ENCODE measurements at regions not wholly inside any gene's neighbourhood (a gene's known extent, or its start where the extent isn't known, plus 50 kb on each side); places are given as distances from the start of the nearest gene placed in this dataset.
"Not testable (repeated sequence)": the region's sequence is repeated elsewhere in the genome, so short reads cannot be mapped to it uniquely, and the experiment has no call there.

- intact Hi-C loops (cut with DNase I) = no loop called here
- DNase-seq (ENCODE audit: low spot score) (no peak), ATAC-seq (no peak)
Observed at GRCh38 chr2:63735263-63735662, 106.4 kb upstream of the UGP2 start.

GRCh38 chr2:63735931-63736330 is 105.8 kb upstream of the UGP2 start:
- intact Hi-C loops (cut with DNase I) = no loop called here
- ATAC-seq = peak; percentile 41
- DNase-seq (ENCODE audit: low spot score) = no peak

- peak; percentile 72 for ATAC-seq
- intact Hi-C loops (cut with DNase I) = no loop called here
- DNase-seq (ENCODE audit: low spot score) = no peak
Observed at GRCh38 chr2:63736354-63736753, 105.3 kb upstream of the UGP2 start.

DNA sequence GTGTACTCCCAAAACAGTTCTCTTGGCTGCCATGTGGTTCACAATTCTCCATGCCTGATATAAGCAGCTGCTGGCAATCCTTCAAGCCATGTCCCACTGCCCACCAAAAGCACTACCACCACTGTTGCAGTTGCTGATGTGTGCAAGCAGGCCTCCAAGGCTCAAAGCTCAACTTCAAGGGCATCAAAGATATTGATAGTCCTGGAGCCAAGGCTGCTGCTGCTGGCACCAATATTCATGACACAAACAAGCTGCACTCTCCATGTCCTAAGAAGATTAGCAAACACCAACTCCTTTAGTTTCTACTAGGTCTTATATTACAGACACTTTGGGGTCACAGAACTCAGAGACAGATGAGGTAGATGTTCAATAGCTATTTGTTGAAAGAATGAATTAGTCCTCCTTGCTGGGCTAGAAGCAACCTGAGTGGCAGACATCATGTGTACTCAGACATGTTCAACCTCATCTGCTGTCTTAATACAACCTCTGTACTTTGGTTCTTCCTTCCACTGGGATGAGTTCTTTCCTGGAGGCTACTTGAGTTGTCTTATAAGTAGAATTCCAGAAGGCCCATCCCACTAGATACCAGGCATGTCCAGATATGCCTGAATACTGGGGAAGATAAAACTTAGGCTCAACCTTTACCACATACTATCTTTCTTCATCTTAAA is 104.5 kb upstream of the UGP2 start:
- ATAC-seq (peak; percentile 28), DNase-seq (ENCODE audit: low spot score) (no peak)
- intact Hi-C loops (cut with DNase I) = no loop called here

- intact Hi-C loops (cut with DNase I) = no loop called here
- DNase-seq (ENCODE audit: low spot score) = no peak
- no peak for ATAC-seq
Observed at GRCh38 chr2:63738019-63738418, 103.7 kb upstream of the UGP2 start.

DNA sequence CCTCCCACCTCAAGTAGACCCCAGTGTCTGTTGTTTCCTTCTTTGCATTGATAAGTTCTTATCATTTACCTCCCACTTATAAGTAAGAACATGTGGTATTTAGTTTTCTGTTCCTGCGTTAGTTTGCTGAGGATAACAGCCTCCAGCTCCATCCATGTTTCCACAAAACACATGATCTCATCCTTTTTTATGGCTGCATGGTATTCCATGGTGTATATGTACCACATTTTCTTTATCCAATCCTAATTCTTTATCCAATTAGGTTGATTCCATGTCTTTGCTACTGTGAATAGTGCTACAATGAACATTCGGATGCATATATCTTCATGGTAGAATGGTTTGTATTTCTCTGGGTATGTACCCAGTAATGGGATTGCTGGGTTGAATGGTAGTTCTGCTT is 102.5 kb upstream of the UGP2 start:
- intact Hi-C loops (cut with DNase I); ATAC-seq; DNase-seq (ENCODE audit: low spot score): not testable (repeated sequence)

DNA sequence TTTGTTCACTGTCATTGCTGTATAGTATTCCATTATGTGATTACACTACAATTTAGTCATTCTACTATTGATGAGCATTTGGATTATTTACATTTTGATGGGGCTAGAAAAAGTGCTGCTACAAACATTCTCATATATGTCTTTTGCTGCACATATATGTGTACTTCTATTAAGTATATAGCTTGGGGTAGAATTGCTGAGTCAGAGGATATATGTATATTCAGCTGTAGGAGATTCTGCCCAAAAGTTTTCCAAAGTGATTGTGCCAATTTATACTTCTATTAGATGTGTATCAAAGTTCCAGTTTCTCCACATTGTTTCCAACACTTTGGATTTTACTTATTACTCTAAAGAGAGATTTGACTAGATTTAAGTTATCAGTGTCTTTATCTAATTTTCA is 101.7 kb upstream of the UGP2 start:
- ATAC-seq (no peak), DNase-seq (ENCODE audit: low spot score) (no peak)
- intact Hi-C loops (cut with DNase I) = no loop called here

DNA sequence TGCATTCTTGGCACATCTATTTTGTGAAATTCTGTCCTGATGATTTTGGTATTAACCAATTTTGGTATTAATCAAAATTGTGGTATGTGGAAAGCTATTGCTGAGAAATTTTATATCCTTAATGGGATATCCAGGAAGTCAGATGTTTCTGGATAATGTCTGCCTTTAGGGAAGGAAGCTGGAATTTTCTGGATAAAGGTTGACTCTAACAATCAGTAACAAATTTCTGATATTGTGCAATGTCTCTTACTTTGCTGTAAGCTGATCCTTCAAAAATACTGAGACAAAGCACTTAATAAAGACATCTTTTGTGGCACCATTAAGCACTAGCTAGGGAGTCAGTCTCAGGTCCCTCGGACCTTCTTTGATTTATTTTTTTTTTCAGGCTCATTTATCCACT is 100.8 kb upstream of the UGP2 start:
- no peak for DNase-seq (ENCODE audit: low spot score)

DNA sequence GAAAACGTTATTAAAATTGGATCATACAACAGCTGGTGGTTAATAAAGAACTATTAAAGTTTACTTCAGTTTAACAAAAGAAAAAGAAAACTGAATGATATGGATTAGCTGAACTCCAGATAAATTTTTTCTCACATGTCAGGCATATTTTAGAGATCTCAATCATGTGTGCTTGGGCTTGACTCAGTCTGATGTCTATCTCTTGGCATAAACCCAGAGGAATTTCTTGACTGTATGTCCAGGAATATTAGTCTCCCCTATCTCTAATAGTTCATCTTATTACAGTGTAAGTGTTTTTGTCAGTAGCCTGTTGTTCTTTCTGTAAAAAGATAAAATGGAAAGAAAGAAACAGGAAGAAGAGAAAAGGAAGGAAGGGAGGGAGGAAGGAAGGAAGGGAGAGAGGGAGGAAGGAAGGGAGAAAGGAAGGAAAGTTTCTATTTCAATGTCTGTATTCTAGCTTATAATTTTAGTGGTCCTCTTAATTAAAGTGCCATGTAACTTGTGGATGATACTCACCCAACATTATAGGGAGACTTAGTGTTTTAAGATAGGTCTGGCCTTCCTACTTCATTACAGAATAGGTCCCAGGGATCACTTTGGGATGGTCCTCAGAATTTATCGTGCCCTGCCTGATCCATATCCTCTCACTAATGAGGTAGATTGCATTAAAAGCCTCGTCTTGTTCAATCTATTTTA is 99.7 kb upstream of the UGP2 start:
- no peak for DNase-seq (ENCODE audit: low spot score)
- intact Hi-C loops (cut with DNase I) = no loop called here
- no peak for ATAC-seq

More for the DNA sequence above, 100.8 kb upstream of the UGP2 start:
- intact Hi-C loops (cut with DNase I) = no loop called here
- ATAC-seq = peak; percentile 30

DNA sequence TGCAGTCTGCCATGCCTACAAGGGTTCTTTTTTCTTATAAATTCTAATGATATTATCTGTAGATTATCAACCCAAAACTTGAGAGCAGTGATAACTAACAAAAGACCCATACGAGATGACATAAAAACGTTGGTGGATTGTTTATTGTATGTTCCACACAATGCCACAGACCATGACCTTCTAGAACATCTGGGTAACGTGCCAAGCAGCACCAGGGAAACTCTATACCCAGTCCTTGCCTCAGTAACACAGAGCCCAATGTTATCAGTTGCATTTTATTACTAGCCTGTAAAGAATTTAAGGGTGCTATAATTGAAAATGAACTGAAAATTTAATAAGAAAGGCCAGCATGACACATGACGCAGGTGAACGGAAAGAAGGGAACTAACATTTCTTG is 99.1 kb upstream of the UGP2 start:
- ATAC-seq (no peak), DNase-seq (ENCODE audit: low spot score) (no peak)
- intact Hi-C loops (cut with DNase I) = no loop called here

GRCh38 chr2:63743170-63743981 is 98.3 kb upstream of the UGP2 start:
- DNase-seq (ENCODE audit: low spot score) (no peak), ATAC-seq (no peak)
- intact Hi-C loops (cut with DNase I) = no loop called here

DNA sequence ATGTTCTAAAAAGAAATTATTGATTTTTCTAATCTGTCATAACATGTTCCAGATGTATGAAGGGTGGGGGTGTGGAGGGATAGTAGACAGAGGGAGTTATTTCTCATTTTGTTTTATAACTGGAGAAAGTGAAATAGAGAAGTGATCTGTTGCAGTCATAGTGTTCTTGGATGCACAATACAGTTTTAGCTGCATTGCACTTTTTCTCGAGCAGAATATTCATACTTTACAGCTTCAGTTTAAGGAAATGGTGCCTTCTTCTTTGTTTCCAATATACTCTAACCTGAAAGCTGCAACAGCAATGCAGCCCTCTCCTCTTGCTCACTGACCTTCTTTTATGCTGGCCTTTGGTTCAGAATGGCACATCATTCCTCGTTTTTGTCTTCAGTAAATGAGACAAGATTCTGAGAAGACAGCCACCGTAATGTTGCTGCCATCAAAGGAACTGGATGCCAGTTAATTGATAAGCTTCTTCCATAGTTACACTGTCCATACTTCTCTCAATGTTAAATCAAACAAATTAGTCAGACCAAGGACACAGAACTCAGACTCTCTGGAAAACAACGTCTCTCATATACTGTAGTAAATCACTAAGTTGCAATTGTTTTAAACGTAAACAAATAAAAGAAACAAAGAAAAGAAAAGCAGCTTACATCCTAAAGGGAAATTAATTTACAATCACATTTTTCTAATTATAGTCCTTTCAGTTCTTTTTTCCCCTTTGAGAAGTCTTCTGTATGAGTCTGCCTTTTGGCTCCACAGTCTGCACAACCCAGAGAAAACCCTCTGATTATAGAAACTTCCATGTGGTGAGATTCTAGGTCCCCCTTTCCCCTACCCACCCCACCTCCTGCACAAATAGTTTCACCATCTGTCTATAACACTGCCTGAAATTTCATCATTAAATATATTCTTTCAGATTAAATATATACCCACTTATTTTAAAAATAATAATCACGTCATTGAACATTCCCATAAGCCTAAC is 97.4 kb upstream of the UGP2 start:
- intact Hi-C loops (cut with DNase I) = no loop called here
- ATAC-seq (peak; percentile 48), DNase-seq (ENCODE audit: low spot score) (no peak)

GRCh38 chr2:63746548-63746947 is 95.1 kb upstream of the UGP2 start:
- intact Hi-C loops (cut with DNase I); DNase-seq (ENCODE audit: low spot score); ATAC-seq: not testable (repeated sequence)

GRCh38 chr2:63751901-63752300 is 89.8 kb upstream of the UGP2 start:
- DNase-seq (ENCODE audit: low spot score) (no peak), ATAC-seq (no peak)
- intact Hi-C loops (cut with DNase I) = no loop called here

GRCh38 chr2:63755216-63755615 is 86.5 kb upstream of the UGP2 start:
- DNase-seq (ENCODE audit: low spot score) (no peak), ATAC-seq (no peak)
- intact Hi-C loops (cut with DNase I) = no loop called here

GRCh38 chr2:63755965-63756364 is 85.7 kb upstream of the UGP2 start:
- DNase-seq (ENCODE audit: low spot score) = no peak
- intact Hi-C loops (cut with DNase I) = no loop called here
- ATAC-seq = no peak

DNA sequence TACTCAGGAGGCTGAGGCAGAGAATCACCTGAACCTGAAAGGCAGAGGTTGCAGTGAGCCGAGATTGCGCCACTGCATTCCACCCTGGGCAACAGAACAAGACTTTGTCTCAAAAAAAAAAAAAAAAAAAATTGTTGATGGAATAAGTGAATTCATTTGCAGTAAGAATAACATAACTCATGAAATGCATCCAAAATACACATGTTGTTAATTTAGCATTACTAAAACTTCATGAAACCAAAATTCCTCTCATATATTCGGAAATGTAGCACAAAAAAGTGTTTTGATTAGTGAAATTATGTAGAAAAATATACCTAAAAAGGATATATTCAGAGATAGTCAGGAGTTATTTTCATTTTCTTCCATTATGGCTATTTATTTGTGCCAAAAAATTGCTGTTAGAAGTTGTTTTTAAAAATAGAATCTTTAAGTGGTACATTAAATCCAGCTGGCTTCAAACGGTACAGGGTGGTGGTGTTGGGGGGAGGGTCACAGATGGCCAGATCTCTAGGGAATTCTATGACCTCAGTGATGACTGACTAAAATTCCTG is 78.2 kb upstream of the UGP2 start:
- DNase-seq (ENCODE audit: low spot score) (no peak), ATAC-seq (peak; percentile 85)
- intact Hi-C loops (cut with DNase I) = no loop called here

GRCh38 chr2:63764630-63765029 is 77.1 kb upstream of the UGP2 start:
- DNase-seq (ENCODE audit: low spot score) (no peak), ATAC-seq (no peak)
- intact Hi-C loops (cut with DNase I) = no loop called here

DNA sequence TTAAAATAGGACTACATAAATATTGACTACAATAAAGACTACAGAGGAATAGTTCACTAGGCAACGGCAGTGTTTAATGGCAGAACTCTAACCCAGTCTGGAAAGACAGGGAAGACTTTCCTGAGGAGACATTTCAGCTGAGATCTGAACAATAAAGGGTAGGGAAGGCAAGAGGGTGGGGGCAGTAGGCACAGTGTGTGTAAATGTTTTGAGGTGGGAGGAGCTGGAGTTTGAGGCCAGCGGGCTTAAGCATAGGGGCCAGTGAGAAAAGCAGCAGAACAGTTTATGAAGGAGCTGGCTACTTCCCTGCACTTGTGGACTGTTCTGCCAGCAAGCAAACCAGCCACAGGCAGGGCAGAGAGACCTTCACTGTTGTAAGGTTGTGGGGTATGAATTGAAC is 76.6 kb upstream of the UGP2 start:
- ATAC-seq (no peak), DNase-seq (ENCODE audit: low spot score) (no peak)
- intact Hi-C loops (cut with DNase I) = no loop called here
